ENCODE measurements at regions not wholly inside any gene's neighbourhood (a gene's known extent, or its start where the extent isn't known, plus 50 kb on each side); places are given as distances from the start of the nearest gene placed in this dataset.

GRCh38 chr11:119793335-119793984, 64.5 kb upstream of the NECTIN1 start:
- DNase-seq (ENCODE audit: low spot score): no peak

- no peak for DNase-seq (ENCODE audit: low spot score)
These were observed 62.7 kb upstream of the NECTIN1 start for GRCh38 chr11:119791701-119792151.

GRCh38 chr11:119791047-119791446, 62.0 kb upstream of the NECTIN1 start:
- no peak for DNase-seq (ENCODE audit: low spot score)

GRCh38 chr11:119790476-119790875, 61.5 kb upstream of the NECTIN1 start:
- no peak for DNase-seq (ENCODE audit: low spot score)

- no peak for DNase-seq (ENCODE audit: low spot score)
These were observed 60.9 kb upstream of the NECTIN1 start for GRCh38 chr11:119789766-119790407.

GRCh38 chr11:119788911-119789560, 60.0 kb upstream of the NECTIN1 start:
- DNase-seq (ENCODE audit: low spot score): no peak

GRCh38 chr11:119788096-119788883, 59.3 kb upstream of the NECTIN1 start:
- DNase-seq (ENCODE audit: low spot score): no peak

- DNase-seq (ENCODE audit: low spot score): no peak
These were observed 58.1 kb upstream of the NECTIN1 start for GRCh38 chr11:119787074-119787461.

GRCh38 chr11:119786431-119787073, 57.6 kb upstream of the NECTIN1 start:
- no peak for DNase-seq (ENCODE audit: low spot score)

- no peak for DNase-seq (ENCODE audit: low spot score)
These were observed 56.1 kb upstream of the NECTIN1 start for GRCh38 chr11:119785131-119785530.

GRCh38 chr11:119784421-119784820, 55.4 kb upstream of the NECTIN1 start:
- peak; percentile 9 for DNase-seq (ENCODE audit: low spot score)

GRCh38 chr11:119783466-119784400, 54.7 kb upstream of the NECTIN1 start:
- no peak for DNase-seq (ENCODE audit: low spot score)

GRCh38 chr11:119782739-119783072, 53.7 kb upstream of the NECTIN1 start:
- DNase-seq (ENCODE audit: low spot score): no peak

- DNase-seq (ENCODE audit: low spot score): no peak
These were observed 53.2 kb upstream of the NECTIN1 start for GRCh38 chr11:119782006-119782738.

- DNase-seq (ENCODE audit: low spot score): no peak
These were observed 51.4 kb upstream of the NECTIN1 start for GRCh38 chr11:119780222-119780953.

GRCh38 chr11:119779195-119780071, 50.4 kb upstream of the NECTIN1 start:
- DNase-seq (ENCODE audit: low spot score): no peak
